Activated CD8-positive, alpha-beta memory T cell treated with anti-CD3 and anti-CD28 coated beads, Interleukin-2, amount 50 U/mL, for 24 hours (primary cell): ENCODE measurements at regions not wholly inside any gene's neighbourhood (a gene's known extent, or its start where the extent isn't known, plus 50 kb on each side); places are given as distances from the start of the nearest gene placed in this dataset.

Experiments used
- DNase-seq: peaks from one replicate; pipeline ENCODE4 v3.0.0-alpha.2; 2020; ENCODE audit errors: extremely low read depth

- no peak for DNase-seq
Measured at GRCh38 chr6:105794239-105794638, 291.9 kb upstream of the PRDM1 start.

GRCh38 chr6:105793130-105793529 is 293.0 kb upstream of the PRDM1 start:
- no peak for DNase-seq

- no peak for DNase-seq
Measured at GRCh38 chr6:105791583-105792318, 294.4 kb upstream of the PRDM1 start.

GRCh38 chr6:105791179-105791578 is 295.0 kb upstream of the PRDM1 start:
- no peak for DNase-seq

GRCh38 chr6:105790635-105791034 is 295.5 kb upstream of the PRDM1 start:
- no peak for DNase-seq

GRCh38 chr6:105789935-105790334 is 296.2 kb upstream of the PRDM1 start:
- no peak for DNase-seq

- DNase-seq: no peak
Measured at GRCh38 chr6:105787747-105788146, 298.4 kb upstream of the PRDM1 start.

GRCh38 chr6:105786890-105787655 is 299.1 kb upstream of the PRDM1 start:
- DNase-seq: no peak

GRCh38 chr6:105786449-105786848 is 299.7 kb upstream of the PRDM1 start:
- no peak for DNase-seq

- DNase-seq: no peak
Measured at GRCh38 chr6:105785066-105785811, 300.9 kb upstream of the PRDM1 start.

GRCh38 chr6:105784179-105784578 is 302.0 kb upstream of the PRDM1 start:
- no peak for DNase-seq

- no peak for DNase-seq
Measured at GRCh38 chr6:105783333-105783935, 302.7 kb upstream of the PRDM1 start.

GRCh38 chr6:105781915-105782314 is 304.2 kb upstream of the PRDM1 start:
- no peak for DNase-seq

- peak; percentile 12 for DNase-seq
Measured at GRCh38 chr6:105781248-105781647, 304.9 kb upstream of the PRDM1 start.

GRCh38 chr6:105780146-105780860 is 305.8 kb upstream of the PRDM1 start:
- DNase-seq: no peak

- no peak for DNase-seq
Measured at GRCh38 chr6:105779110-105779509, 307.0 kb upstream of the PRDM1 start.

GRCh38 chr6:105775095-105775494 is 311.0 kb upstream of the PRDM1 start:
- no peak for DNase-seq

- DNase-seq: no peak
Measured at GRCh38 chr6:105774247-105774646, 311.9 kb upstream of the PRDM1 start.

- no peak for DNase-seq
Measured at GRCh38 chr6:105771313-105771970, 314.7 kb upstream of the PRDM1 start.

- DNase-seq: no peak
Measured at GRCh38 chr6:105769987-105770386, 316.1 kb upstream of the PRDM1 start.

- no peak for DNase-seq
Measured at GRCh38 chr6:105769197-105769596, 316.9 kb upstream of the PRDM1 start.
